ENCODE measurements at regions not wholly inside any gene's neighbourhood (a gene's known extent, or its start where the extent isn't known, plus 50 kb on each side); places are given as distances from the start of the nearest gene placed in this dataset.

DNA sequence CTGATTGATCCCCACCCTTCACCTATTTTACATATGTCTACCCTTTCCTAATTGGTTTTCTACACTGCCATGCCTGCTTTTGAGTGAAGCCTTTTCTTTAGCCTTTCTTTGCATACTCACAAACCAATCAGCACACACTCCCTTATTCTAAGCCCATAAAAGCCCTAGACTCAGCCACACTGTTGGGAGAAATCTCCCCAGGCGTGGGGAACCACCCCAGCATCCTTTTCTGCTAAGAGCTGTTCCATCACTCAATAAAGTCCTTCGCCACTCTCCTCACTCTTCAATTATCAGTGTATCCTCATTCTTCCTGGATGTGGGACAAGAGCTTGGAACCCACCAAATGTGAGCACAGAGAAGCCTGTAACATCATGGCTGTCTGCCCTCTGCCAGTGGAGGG is 343.6 kb downstream of the SLITRK1 start:
- DNase-seq (ENCODE audit: low spot score): no peak
- no peak for ATAC-seq (ENCODE audit: low FRiP score)
- TF ChIP-seq CTCF (IDR thresholded peaks at IDR 0.05): no peak

GRCh38 chr13:83536941-83537340 is 345.3 kb downstream of the SLITRK1 start:
- no peak for ATAC-seq (ENCODE audit: low FRiP score)

GRCh38 chr13:83536153-83536552 is 346.1 kb downstream of the SLITRK1 start:
- ATAC-seq (ENCODE audit: low FRiP score) (no peak), DNase-seq (ENCODE audit: low spot score) (no peak)
- TF ChIP-seq CTCF (IDR thresholded peaks at IDR 0.05): no peak

More at GRCh38 chr13:83536941-83537340, 345.3 kb downstream of the SLITRK1 start:
- no peak for DNase-seq (ENCODE audit: low spot score)
- TF ChIP-seq CTCF (IDR thresholded peaks at IDR 0.05): no peak

DNA sequence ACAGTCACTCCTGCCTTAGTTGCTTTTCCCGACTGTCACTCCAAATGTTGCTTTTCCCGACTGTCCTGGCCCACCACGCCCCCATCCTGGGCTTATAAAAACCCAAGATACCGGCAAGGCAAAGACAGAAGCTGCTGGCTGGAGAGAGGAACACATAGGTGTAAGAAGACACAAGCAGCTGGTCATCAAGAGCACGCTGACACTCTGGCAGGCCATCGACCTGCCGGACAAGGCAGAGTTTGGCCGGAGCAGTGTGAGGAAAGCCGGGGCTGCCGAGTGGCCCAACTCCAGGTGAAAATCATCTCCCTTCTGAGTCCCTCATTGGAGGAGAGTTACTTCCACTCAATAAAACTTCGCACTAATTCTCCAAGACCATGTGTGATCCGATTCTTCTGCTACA is 349.5 kb downstream of the SLITRK1 start:
- no peak for DNase-seq (ENCODE audit: low spot score)
- ATAC-seq (ENCODE audit: low FRiP score): no peak
- TF ChIP-seq CTCF (IDR thresholded peaks at IDR 0.05): no peak

- TF ChIP-seq CTCF (IDR thresholded peaks at IDR 0.05): no peak
- no peak for ATAC-seq (ENCODE audit: low FRiP score)
- no peak for DNase-seq (ENCODE audit: low spot score)
Measured at GRCh38 chr13:83531022-83531421, 351.3 kb downstream of the SLITRK1 start.

- ATAC-seq (ENCODE audit: low FRiP score): no peak
- no peak for DNase-seq (ENCODE audit: low spot score)
- TF ChIP-seq CTCF (IDR thresholded peaks at IDR 0.05): no peak
Measured at GRCh38 chr13:83516781-83517180, 365.5 kb downstream of the SLITRK1 start.

DNA sequence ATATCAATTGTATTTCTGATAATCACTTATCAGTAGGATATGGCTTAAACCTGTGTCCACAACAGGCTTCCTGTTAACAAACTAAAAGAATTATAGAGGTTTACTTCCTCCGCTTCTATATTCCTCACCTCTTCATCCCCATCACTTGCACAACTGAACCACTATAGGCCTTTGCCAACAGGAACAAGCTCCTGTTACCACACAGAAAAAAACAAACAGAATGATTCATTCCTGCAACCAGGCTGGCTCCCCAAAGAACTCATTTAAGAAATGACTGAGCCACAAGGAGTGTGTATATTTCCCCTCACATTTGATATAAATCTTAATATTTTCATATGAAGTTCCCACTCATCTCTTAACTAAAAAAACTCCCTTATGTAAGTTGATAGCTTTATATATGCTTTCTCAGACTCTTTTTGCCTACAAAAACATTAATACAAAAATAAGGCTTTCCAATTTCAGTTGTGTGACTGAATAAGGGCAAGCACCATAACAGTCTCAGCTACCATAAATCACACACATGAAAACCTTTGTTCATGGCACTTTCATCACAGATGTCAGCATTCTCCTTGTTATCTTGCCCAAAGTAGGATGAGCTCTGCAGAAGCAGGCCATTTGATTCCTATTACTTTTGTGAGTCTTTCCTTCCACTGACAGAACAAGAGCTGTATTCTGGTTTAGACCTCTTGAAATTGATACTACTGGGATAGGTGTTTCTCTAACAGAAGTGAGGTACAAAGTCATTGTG is 366.8 kb downstream of the SLITRK1 start:
- TF ChIP-seq CTCF (IDR thresholded peaks at IDR 0.05): no peak
- ATAC-seq (ENCODE audit: low FRiP score): no peak

More for the DNA sequence above, 366.8 kb downstream of the SLITRK1 start:
- no peak for DNase-seq (ENCODE audit: low spot score)

Measured in omental fat pad (tissue), 3 donors.